AML-193 (cell line): ENCODE measurements at regions not wholly inside any gene's neighbourhood (a gene's known extent, or its start where the extent isn't known, plus 50 kb on each side); places are given as distances from the start of the nearest gene placed in this dataset.
A peak's percentile ranks its signal among the peaks of the same experiment; 100 is the strongest.

ENCODE experiments used
- DNase-seq, 2 experiments: peaks; one replicate each; lab custom pipeline; 2025; lab: John Stamatoyannopoulos, UW

DNA sequence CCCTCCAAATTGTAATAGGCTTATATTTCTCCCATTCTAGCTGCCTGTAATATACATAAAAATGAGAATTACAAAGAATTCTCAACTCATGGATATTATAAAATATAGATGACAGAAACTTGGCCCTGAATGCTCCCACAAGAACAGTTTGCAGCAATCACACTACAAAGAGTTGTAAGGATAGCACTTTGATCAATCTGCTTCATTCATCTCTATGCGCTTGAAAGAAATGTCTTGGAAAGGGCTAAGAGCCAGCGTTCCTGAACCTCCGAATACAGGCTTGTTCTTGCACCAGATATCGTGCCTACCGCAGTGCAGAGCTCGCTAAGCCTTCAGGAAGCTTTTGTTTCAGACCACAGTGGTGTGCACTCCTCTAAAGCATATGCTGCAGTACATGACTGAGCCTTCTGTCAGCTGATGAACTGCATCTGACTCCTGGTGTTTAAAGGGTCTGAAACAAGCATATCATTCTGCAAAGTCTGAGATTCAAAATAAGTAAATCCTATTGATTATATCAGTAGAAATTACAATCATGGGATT lies 417.6 kb upstream of the ZFP42 start:
- DNase-seq, result no peak

DNA sequence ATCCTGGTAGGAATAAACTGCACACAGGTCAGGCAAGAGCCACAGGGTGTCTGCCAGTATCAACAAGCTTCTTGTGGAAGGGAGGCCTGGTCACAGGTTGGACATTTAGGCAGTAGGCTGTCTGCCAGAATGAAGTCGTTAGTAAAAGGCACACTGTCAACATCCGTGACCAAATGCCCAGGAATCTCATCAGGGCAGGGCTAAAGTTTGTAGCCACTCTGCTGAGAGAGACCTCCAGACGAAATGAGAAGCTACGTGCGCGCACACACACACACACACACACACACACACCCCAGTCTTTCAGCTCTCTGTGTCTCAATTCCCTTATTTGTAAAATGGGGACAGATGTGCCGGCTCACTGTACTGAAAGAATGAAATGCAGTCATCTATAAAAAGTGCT lies 408.7 kb upstream of the ZFP42 start:
- DNase-seq, result no peak

DNA sequence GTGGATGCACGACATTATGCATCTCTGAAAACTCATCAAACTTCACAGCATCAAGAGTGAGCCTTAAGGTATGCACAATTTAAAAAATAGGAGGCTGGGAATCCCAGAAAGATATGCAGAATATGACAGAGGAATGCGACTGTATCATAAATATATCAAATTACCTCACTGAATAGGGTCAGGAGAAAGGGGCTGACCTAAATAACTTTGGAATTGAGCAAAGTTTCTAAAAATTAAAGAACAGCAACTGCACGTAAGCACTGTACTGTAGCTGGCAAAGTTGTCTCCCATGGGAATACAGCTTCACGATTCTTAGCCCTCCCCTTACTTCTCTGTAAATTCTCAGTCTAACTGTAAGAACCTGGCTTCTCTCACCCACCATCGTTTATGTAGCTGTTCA lies 397.4 kb upstream of the ZFP42 start:
- no peak for DNase-seq

DNA sequence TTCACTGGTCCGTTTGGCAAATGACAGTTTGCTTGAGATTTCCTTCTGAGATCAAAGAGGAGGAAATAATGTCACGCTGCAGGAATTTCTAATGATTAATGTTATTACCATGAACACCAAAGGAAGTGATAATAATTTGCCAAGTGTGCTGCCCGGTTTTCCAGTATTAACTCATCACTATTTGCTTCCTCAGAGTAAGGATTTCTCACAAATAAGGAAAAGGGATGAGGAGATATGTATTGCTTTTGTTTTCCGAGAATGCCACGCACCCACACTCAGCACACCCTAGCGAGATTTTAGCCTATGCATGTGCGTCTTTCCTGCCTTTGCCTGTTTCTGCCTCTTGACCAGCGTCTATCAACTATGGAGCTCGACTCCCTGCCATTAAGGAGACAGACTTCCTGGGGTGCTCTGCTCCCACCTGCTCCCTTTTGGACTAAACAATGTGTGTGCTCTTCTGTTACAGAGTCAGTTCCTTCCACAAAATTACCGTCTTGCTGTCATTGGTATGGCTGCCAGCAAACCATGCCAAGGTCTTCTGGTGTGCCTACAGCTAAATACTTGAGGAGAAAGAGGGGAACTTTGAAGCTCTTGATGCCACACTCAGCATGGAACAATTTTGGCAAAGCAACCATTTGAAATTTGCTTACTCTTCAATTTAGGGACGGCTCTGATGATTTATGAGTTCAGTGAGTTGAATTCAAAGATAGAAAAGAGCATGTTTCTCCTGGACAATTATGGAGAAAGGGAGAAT lies 393.1 kb upstream of the ZFP42 start:
- DNase-seq, result no peak

DNA sequence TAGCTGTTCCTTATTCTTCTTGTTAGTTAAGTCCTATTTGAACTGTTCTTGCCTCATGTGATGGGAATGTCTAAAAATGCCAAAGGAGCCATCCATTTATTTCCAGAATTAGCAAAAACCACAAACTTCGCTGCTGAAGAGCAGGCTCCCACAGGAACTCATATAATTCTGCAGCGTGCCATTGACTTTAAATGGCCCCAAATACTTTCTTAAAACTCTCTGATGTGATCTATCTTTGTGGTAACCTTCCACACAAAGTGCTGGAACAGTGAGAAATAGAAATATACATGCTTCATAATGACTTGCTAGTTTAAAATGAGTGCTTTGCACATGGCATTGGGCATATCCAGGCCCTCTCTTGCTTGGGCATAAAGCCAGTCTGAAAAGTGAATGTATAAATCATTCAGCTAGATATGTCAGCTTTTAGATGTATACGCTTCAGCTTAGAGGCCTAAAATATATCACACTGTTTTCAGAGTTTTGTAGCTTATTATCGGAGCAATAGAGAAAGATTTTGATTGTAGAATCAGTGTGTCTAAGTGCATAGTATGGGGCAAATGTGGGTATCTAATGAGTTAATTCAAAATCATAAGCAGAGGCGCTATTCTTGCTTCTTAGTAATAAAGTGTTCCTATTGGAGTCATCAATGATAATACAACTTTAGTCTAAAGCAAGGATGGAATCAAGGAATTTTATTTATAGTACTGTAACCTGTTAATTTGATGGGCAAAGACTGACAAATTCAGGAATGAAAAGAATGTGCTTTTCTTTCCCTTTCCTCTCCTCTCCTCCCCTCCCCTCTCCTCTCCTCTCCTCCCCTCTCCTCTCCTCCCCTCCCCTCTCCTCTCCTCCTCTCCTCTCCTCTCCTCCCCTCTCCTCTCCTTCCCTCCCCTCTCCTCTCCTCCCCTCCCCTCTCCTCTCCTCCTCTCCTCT lies 392.2 kb upstream of the ZFP42 start:
- DNase-seq, result no peak

DNA sequence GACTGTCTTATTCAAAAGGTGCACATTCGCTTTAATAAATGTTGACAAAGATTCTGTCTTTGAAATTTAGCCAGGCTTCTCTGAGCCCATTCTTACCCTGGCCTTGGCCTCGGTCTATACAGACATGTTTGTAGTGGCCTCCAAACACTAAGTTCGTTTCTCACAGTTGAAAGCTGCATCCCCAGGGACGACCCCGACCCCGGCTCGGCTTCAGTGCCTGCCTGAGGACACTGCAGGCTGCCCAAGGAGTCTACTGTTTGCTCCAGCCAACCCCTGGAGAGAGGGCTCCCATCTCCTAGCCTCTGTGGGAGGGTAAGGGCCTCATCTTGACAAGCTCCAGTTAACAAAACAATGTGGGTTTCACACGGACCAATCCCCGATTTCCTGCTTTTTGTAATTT lies 390.6 kb upstream of the ZFP42 start:
- no peak for DNase-seq

DNA sequence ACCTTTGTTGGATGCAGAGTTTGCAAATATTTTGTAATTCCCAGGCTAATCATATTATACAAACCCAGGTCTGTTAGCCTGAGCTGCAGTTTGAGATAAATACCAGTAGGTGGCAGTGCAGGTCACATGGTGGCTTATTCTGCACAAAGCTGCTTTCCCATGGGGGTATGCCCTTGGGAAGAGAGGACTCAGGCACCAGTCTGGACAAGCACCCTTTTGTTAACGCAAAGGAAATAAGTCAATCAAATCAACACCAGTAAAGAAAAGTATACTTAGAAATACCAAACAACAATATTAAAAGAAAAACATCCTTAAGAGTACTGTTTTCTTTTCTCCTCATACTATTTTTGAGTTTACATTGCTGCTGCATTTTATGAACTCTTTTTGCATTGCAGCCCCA lies 389.0 kb upstream of the ZFP42 start:
- DNase-seq, result peak; percentile 2 to 25

DNA sequence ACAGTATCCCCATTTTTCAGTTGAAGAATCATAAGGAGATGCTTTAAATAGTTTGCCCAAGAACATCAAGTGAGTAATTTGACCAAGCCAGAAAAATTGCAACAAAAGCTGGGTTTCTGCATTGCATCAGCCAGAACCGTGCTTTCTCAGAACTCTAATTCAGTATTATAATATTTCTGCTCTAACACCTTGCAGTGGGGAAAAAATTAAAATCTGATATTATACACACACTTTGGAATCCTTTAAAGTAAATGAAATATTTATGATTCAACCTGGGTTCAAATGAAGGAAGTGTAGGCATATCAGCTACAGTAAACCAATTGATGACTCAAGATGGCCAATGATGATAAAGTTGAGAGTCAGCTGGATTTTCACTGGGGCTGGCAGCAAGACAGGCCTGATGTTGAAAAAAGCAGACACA lies 387.6 kb upstream of the ZFP42 start:
- no peak for DNase-seq

DNA sequence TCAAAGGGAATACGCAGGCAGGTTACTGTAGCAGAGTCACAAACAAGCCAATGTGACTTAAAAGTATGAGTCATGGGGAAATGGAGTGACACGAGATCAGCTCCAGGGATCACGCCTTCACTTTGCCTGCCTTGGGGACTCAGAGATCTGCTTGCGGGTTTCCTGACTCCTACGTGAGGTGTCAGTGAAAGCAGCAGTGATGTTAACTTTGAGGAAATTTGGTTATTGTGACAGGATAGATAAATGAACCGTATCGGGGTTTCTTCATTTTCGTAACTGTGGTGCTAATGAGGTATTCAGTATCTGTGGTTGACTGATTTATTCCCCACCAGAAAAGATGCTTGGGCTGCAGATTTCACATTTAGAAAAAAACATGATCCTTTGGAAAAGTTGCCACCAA lies 383.3 kb upstream of the ZFP42 start:
- DNase-seq, result no peak

DNA sequence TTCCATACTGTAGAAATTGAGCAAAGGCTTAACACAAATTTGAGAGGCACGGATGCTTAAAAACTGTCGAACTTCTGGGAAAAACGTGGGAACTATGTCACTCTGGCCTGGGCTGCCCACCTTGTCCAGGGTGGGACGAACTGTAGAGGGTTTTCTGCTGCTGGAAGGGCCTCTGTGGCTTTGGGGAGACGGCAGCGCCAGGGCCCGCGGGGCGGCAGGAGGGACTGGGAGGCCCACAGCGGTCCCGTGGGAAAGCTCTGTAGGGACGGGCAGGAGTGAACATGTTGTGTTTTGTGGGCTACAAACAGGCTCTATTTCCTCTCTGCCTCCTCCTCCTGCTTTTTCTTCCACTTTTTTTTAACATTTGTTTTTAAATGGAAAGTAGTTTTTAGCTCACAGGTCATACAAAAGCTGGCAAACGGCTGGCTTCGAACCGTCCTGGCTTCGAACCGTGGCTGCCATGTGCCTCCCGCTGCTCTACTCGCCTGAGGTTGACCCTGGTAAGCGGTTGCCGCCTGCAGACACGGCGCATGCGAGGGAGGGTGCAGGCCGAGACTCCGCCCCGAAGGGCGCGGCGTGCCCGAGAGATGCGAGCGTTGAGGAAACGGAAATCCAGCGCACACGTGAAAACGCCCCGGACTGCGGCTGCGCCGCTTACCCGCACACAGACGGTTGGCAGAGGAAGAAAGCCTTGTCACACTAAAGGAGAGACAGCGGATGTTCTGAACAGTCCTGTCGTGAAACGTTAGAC lies 382.3 kb upstream of the ZFP42 start:
- no peak for DNase-seq

DNA sequence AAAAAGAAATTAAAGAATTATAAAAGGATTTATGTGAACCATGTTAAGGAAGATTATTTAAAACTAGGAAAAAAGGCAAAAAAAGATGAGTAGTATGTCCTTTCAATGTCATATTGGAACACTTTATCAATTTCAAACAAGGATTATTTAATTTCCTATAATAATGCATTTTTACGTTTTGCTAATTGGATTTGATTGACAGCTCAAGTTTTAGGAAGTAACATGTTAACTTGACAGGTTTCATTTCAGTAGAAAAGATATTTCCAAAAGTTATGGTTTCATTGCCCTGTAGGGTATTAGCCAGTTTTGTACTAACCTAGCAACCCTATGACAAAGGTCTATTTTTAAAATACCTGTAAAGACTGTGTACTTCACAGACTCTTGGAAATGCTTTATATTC lies 379.6 kb upstream of the ZFP42 start:
- DNase-seq, result no peak

DNA sequence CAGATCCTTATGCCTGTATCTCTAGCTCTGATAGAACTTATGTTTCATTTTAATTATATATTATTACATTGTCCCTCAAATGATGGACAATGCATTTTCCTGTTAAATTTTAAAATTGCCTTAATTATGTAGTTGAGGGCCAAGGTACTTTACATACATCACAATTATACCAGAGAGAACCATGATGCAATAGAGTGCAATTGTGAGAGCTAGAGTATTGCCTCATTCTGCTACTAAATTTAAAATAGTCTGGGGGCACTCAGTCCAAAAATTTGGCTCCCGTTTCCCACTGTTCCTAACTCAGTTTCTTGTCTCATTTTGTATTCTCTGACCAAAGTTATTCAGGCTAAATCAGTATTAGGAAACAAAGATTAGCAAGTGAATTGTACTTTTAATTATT lies 378.5 kb upstream of the ZFP42 start:
- no peak for DNase-seq

DNA sequence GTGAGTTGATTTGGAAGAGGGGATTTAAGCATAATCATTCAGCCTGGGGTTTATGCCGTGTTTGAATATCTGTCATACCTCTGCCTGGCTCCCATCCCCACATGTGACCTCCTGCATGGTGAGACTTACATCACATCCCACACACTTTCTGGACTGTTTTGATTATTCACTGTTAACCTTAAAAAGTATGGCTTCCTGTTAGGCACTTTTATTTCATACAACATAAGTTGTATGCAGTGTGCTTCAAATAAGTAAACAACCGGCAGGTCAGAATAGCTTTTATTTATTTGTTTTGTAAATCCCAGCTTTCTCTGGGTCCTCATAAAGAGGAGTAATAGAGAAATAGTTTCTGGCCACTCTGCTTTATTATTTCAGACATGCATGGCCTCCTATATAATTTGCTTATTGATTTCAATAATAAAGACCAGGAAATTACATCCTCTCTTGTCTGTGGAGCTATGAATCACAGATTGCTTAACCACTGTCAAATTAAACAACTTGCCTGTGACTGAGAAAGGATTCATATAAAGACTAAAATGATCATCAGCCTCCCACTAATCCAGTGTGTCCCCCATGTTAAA lies 376.8 kb upstream of the ZFP42 start:
- DNase-seq, result no peak

DNA sequence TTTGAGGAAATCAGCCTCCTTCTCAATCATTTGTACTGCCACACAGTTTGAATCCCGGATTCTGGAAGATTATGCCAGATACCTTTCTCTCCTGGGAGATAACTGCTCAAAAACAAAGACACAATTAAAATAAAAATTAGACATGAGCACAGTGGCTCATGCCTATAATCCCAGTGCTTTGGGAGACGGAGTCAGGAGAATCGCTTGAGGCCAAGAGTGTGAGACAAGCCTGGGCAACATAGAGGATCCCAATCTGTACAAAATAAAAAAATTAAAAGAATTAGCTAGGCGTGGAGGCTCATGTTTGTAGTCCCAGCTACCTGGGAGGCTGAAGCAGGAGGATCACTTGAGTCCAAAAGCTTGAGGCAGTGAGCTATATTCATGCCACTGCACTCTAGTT lies 376.3 kb upstream of the ZFP42 start:
- DNase-seq, result no peak

DNA sequence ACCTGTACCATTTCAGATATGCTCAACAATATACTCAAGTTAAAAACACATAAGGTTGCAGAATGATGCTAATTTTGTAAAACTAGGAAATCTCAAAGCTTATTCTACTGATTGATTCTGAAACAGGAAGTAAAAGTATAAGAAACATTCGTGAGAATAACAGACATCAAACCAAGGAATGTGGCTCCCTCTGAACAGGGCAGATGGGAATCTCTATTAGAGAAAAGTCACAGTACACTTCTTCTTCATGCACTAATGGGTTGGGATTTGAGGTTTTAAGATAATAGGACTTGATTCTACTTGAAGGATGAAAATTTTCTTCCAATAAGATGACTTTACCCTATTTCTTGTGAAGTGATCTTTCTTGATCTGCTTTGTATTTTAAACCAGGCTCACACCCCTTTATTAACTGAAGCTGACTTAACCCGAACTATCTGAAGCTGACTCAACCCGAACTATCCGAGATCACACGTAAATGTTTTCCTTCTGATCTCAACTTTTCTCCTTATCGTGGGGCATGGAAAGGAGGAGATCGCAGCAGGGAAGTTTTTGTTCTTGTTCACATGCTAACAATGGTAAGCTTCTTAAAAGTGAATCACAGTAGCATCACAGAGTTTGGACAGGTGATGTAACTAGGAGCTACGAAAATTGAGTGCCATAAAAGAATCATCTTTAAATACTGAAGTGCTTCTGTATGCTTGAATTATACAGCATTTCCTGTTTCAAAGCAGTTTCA lies 363.1 kb upstream of the ZFP42 start:
- no peak for DNase-seq

DNA sequence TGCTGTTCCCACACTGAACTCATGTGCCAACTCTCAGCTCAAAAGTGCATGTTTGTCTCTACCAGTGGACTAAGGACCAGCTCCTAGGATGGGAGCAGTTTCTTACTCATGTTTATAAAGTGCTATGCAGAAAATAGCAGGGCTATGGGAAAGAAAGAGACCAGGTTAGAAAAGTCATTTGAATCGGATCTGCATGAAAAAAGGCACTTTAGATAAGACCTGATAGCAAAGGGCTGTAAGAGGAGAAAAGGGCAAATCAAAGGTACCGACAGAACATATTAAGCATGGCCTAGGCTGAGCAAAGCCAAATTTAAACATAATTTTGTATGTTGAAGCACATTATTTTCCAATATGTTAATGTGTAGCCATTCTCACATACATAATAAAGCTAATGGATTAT lies 362.3 kb upstream of the ZFP42 start:
- no peak for DNase-seq

DNA sequence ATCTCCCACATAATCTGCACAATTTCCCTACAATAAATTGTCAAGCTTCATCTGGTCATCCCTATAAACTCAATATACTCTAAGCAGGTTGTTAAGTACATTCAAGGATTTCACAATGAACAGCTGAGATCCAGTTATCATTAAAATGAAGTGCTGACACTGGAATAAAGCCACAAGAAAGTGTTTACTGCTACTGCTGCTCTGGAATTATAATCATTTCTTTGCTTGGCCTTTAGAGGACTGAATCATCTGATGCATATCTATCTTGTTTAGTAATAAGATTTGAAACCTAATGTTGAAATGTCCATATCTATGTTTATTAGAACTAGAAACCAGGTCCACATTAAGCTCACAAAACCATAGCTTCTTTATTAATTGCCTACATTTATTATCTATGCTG lies 338.6 kb upstream of the ZFP42 start:
- no peak for DNase-seq

DNA sequence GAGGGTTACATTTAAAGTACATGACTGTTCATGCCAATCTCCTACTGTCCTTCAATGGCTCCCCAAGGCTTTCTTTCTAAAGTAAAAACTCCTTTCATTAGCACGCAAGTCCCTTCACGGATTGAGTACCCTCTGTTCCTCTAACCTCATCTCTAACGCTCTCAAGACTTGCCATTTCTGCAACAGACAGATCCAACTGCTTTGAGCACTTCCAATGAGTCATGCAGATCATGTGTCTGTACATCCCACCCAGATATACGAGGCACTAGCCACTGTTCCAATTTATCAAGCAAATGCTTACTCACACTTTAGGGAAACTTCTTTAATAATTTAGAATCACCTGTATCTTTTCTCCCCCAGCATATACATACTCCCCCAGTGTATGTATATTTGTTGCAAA lies 332.5 kb upstream of the ZFP42 start:
- no peak for DNase-seq

DNA sequence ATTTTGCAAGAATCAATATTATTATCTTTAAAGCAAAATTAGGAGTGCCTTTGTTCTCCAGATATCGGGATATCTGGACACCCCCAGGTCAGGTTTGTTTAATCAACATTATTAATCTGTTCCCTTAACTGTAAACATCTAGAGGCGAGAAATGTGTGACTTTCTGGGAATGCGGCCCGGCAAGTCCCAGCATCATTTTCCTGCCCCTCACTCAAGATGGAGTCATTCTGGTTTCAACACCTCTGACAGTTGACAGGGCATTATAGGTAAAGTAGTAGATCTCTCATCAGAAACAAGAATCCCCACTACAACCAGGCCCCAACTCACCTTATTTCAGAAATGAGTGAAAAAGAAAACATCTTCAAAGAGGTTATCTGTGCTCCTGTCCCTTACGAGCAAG lies 331.6 kb upstream of the ZFP42 start:
- no peak for DNase-seq

DNA sequence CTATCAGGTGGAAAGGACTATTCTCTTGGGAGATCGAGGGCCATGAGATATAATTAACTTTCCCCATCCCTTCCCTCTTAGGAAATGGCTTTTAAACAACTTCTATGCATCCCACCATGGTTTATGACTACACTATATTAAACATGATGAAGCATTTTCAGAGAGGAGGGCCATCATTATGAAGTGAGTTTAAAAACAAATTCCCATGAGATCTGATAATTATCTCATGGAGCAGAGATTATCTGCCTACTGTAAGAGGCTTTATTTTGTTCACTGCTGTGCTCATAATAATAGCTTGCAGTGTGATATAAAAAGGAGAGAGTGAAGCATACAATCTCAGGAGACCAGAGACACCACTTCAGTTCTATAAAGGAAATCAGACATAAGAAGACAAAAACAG lies 330.5 kb upstream of the ZFP42 start:
- DNase-seq, result no peak

DNA sequence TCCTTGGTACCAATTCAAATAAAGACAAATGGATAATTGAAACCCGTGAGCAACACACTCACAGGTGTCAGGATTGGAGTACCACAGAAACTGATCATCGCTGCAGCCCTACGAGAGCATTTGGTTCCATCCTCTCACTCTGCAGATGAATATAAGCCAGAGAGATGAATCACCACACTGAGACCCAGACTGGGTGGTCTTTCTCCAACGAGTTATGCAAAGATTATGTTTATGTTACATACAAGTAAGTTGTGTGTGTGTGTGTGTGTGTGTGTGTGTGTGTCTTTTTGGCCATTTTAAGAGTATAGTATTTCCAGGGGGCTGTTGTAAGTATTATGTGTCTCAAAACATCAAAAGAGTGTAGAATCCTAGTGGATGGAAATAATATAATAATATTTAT lies 329.5 kb upstream of the ZFP42 start:
- no peak for DNase-seq
